NCI-H69 (cell line): ENCODE measurements at regions not wholly inside any gene's neighbourhood (a gene's known extent, or its start where the extent isn't known, plus 50 kb on each side); places are given as distances from the start of the nearest gene placed in this dataset.

Experiments
- DNase-seq: peaks from one replicate; lab custom pipeline; 2025; lab: John Stamatoyannopoulos, UW

DNA sequence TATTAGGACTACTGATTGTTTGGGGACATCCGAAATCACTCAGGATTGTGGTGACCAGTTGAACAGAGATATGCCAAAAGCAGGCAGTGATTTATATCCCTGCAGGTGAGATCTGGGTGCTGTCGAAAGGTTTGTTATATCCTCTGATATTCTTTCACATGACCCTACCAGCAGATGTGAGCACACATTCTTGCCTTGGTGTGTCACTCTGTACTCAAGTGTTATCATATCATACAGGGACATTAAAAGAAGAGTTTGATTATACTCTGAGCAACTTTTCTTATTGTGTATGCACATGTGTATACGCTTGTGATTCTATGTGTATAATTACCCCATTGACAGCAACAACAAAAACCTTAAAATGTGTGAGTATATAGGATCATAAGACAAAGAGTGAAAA, 381.2 kb upstream of the IGFBP7 start:
- no peak for DNase-seq

DNA sequence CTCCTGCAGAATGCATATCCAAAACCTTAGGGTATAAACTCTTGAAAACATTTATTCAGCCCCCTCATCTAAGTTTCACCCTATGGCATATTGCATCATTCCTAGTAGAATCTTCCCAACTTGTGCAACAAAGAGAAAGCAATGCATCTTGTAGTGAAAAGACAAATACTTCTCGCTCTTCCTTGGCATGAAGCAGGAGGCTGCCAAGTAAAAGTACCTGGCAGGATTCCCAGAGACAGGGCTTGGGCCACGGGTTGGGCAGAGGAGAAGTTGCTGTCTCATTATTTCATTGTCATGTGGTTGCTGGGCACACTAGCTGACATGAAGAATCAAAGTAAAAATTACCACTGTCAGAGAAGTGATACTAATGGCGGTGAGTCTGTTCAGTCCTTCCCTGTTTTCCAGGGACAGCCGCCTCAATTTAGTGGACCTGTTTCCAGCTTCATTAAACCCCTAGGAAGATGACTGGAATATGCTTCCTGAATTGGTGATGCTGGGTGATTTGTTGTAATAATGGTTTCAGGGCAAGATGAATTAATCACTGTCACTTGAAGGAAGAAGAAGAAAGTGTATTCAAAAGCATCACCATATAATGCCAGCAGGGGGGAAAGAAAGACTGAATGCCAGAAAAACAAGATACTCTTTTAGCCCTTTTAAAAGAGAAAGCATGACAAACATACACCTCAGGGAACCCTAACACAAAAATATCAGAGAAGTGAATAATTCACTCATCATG, 380.5 kb upstream of the IGFBP7 start:
- DNase-seq = peak; percentile 49

GRCh38 chr4:57488366-57489162, 378.4 kb upstream of the IGFBP7 start:
- DNase-seq = no peak

GRCh38 chr4:57475424-57475823, 365.2 kb upstream of the IGFBP7 start:
- no peak for DNase-seq

- no peak for DNase-seq
These were observed 355.3 kb upstream of the IGFBP7 start for GRCh38 chr4:57465321-57466056.

GRCh38 chr4:57462843-57463242, 352.7 kb upstream of the IGFBP7 start:
- peak; percentile 84 for DNase-seq

DNA sequence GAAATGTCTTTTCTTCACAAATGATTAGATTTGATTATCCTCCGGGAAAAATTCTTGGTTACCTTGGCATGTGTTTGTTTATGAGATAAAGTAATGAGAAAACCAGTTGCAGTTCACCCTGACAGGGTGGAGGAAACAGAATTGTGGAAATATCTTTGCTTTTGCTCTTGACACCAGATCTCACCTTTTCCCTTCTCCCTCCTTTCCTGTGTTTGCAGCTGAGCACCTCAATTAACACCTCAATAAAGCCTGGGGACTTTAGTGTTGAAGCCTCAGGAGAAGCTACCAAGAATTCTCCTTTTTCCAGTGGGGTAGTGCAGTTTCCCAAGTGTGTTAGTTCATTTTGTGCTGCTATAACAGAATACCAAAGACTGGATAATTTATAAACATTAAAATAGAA, 350.8 kb upstream of the IGFBP7 start:
- no peak for DNase-seq

GRCh38 chr4:57448901-57449300, 338.7 kb upstream of the IGFBP7 start:
- no peak for DNase-seq

DNA sequence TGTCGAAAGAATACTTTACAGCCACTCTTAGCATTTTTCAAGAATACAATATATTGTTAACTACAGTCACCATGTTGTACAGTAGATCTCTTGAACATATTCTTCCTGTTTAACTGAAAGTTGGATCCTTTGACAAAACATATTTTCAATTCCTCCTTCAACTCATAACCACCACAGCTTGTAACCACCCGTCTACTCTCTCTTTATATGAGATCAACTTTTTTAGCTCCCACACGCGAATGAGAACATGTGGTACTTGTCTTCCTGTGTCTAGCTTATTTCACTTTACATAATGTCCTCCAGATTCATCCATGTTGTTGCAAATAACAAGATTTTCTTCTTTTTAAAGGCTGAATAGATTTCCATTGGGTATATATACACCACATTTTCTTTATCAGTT, 338.3 kb upstream of the IGFBP7 start:
- DNase-seq = no peak

GRCh38 chr4:57446266-57446665, 336.1 kb upstream of the IGFBP7 start:
- DNase-seq = no peak

- DNase-seq = peak; percentile 27
These were observed 335.5 kb upstream of the IGFBP7 start for GRCh38 chr4:57445686-57446085.

DNA sequence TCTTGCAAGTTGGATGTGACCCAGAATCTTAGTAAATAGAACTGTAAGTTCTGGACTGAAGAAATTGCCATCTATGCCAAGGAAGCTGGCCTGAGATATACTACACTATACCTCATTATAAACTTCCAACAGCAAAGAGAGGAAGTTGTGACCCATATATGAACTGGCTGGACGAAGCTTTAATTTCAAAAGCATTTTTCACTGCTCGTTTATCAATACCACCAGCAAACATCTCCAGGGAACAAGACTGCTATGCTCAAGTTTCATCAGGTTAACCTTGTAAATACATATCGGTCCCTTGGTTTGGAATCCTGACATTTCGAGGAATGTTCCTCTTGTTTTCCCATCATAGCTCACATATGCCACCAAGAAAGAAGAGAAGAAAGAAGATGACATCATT, 334.5 kb upstream of the IGFBP7 start:
- DNase-seq = no peak

DNA sequence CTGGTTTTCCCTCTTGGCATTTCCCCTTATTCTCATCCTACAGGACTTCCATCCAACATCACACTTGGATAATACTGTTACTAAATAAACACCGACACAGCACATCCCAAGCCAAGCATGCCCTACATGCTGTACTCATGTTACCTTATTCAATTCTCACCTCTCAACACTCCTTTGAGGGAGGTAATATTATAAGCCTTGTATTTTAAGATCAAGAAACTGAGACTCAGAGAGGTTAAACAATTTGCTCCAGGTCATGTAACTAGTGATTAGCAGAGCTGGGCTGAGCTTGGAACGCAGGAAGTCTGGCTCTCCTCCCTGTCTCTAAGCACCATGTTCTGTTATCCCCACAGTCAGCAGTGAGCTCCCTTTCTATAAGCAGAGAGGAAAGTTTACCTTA, 333.6 kb upstream of the IGFBP7 start:
- DNase-seq = no peak

DNA sequence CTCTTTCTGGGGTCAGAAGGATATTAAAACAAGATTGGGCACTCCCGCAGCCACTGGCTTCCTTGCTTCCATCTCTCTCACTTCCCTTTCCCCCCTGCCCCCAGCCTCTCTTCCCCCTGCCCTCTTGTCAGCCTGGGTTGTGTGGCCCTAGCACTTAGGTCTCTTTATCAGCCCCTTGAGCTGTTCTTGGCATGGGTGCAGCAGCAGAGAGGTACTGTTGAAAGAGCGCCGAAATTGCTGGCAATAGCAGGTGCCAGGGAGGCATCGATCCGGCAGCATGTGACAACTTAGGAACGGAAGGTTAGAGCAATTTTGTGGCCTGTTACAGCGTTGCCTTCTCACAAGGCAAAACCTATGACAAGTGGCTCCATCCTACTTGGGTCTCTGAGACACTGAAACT, 333.1 kb upstream of the IGFBP7 start:
- DNase-seq = no peak

- DNase-seq = peak; percentile 53
These were observed 332.7 kb upstream of the IGFBP7 start for GRCh38 chr4:57442831-57443291.

DNA sequence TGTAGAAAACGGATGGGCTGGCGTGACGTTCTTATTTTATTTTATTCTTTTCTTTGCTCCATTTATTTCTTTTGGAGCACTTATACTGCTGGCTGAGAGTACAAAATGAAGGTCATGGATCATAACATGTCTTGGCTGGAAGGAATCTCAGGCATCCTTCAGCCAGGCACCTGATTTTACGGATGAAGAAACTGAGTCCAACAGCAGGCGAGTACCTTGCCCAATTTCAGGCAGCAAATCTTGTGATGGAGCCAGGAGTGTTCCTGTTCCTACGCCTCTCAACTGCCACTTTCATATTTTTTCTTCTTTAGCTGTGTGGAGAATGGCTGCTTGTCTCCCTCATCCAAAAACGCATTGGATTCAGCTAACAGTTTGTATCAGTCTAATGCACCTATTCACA, 332.1 kb upstream of the IGFBP7 start:
- no peak for DNase-seq

DNA sequence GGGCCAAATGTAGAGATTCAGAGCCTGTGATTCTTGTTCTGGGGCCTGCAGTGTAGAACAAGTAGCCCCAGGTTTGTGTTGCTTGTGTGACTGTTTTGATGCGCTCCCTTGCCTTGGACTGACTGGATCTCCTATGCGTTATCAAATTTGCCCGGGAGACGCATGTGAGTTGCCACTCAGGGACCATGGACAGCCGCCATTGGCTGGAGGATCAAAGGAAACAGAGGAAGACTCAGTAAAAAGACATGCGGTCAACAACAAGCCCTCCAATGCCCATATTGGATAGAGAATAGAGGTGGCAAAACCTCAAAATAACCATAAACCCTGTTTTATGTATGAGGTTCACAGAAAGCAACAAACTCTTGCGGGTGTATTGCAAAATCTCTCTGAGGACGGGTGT, 327.5 kb upstream of the IGFBP7 start:
- no peak for DNase-seq

DNA sequence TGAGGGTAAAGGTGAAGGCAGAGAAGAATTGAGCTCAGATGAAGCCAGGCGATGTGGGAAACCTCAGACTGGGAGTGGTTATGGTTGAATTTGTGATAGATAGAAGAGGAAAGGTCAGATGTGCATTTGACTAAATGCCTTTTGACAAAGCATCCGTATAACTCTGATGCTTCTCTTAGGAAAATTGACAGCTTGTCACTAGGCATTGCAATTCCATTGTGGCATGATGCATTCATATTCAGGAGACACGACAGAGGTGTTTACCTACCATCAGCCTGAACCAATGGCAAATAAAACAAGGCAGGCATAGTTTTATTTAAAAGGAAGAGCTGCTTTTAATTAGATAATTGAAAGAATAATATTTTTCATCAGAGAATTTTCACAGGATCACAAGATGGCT, 325.1 kb upstream of the IGFBP7 start:
- DNase-seq = no peak

- peak; percentile 17 for DNase-seq
These were observed 320.5 kb upstream of the IGFBP7 start for GRCh38 chr4:57430726-57431125.

GRCh38 chr4:57426779-57427395, 316.7 kb upstream of the IGFBP7 start:
- peak; percentile 65 for DNase-seq

DNA sequence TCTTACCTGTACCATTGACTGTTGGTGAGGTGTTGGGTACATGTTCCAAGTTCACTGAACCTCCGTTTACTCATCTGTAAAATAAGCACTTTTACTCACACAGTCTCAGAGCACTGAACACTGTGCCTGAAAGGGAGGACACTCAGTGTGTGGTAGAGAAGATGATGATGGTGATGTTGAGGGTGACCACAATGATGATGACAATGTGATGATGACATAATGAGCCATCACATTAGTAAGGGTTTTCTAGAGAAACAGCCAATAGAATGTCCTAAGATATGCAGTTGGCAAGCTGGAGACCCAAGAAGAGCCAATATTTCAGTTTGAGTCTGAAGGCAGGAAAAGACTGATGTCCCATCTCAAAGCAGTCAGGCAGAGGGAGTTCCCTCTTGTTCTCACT, 315.4 kb upstream of the IGFBP7 start:
- DNase-seq = no peak

DNA sequence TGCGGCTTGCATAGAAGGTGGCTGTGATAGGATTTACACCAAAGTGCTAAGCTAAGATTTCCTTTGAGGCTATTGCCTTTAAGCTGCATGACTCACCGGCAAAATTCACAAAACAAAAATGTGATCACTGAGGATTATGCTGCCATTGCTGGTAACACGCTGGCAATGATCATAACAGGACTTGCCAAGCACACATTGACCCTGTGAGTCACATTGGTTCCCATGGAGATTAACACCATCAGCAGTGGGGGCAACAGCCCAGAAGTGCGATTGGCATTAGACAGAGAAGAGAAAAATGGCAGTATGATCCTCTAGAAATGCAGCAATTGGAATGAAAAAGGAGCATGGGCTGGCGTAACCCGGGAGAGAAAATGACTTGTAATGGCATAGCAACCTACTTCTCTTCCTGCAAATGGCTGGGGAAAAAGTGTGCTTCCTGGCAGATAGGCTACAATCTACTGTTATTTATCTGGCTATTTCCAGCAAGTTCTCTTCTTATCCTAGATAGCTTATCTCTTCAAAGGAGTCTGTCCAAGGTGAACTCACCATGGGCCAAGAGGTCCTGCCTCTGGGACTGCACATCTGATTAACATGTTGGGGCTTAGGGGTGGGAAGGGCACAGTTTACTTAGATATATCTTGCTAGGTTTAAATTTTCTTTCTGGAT, 314.2 kb upstream of the IGFBP7 start:
- no peak for DNase-seq
